Upper lobe of left lung (tissue), 6 donors: ENCODE measurements at regions not wholly inside any gene's neighbourhood (a gene's known extent, or its start where the extent isn't known, plus 50 kb on each side); places are given as distances from the start of the nearest gene placed in this dataset.

ENCODE experiments used
- ATAC-seq, 2 donors: fragments of 200-7000 bp; cut with Tn5 transposase; one replicate each; pipeline ENCODE4 v1.9.1; 2022; ENCODE audit warnings: mild to moderate bottlenecking in 2 of 2, moderate library complexity in 2 of 2; ENCODE audit not compliant: low FRiP score in 2 of 2
- DNase-seq, 2 donors: peaks; one replicate each; pipeline ENCODE4 v3.0.0-alpha.2; 2019 to 2020
- H3K27ac ChIP-seq, 4 donors: fragments of 200-600 bp; sonication (generic); one replicate each; pipeline ENCODE4 v1.5.1; 2016 to 2019
- H3K27me3 ChIP-seq, 4 donors: fragments of 200-600 bp; sonication (generic); one replicate each; pipeline ENCODE4 v1.5.1; 2017 to 2019
- H3K36me3 ChIP-seq, 4 donors: fragments of 200-600 bp; sonication (generic); one replicate each; pipeline ENCODE4 v1.5.1; 2016 to 2019
- H3K4me1 ChIP-seq, 4 donors: fragments of 200-600 bp; sonication (generic); one replicate each; pipeline ENCODE4 v1.5.1; 2018 to 2019
- H3K4me3 ChIP-seq, 4 donors: fragments of 200-600 bp; sonication (generic); one replicate each; pipeline ENCODE4 v1.5.1; 2017 to 2019; ENCODE audit warnings: mild to moderate bottlenecking in 2 of 4, moderate library complexity in 1 of 4
- H3K9me3 ChIP-seq, 4 donors: fragments of 200-600 bp; sonication (generic); one replicate each; pipeline ENCODE4 v1.5.1; 2018 to 2019
- CTCF ChIP-seq, 6 experiments: fragments of 450-650 bp in 4 of 6; fragments of 200-600 bp in 2 of 6; sonication (generic) in 2 of 6; IDR thresholded peaks; one replicate each; pipeline ENCODE4 v1.5.1; 2016 to 2019; ENCODE audit warnings: antibody characterized with exemption in 6 of 6
- EP300 ChIP-seq, 4 donors: sonication (generic); formaldehyde crosslinking; IDR thresholded peaks; one replicate each; pipeline ENCODE4 v1.5.1; 2017; ENCODE audit warnings: antibody characterized with exemption in 4 of 4, control low read depth in 2 of 4
- POLR2A ChIP-seq, 4 donors: fragments of 450-650 bp; IDR thresholded peaks; one replicate each; pipeline ENCODE4 v1.5.1; 2016 to 2017; ENCODE audit warnings: antibody characterized with exemption in 4 of 4, mild to moderate bottlenecking in 2 of 4
- POLR2AphosphoS5 ChIP-seq, 2 donors: sonication (generic); formaldehyde crosslinking; IDR thresholded peaks; one replicate each; pipeline ENCODE4 v1.5.1; 2017; ENCODE audit warnings: antibody characterized with exemption in 2 of 2
- WGBS, 2 donors: methylation state at CpG; one replicate each; pipeline ENCODE4 v1.1.5; 2017 to 2018; 5-methylcytosine and 5-hydroxymethylcytosine counted together
- donor health status: DM: no; HTN: no; CAD: no; lungs with moderate emphysema.
- donor health status: DM: no; HTN: yes; CAD: no; lungs with severe emphysema.

- Histone ChIP-seq H3K27me3 (no peaks in the 10 kb centered on the region), H3K36me3 (no peaks in the 10 kb centered on the region), H3K4me1 (no peaks in the 10 kb centered on the region), H3K4me3 (no peak overlapping the region), H3K27ac (no peak overlapping the region), H3K9me3 (no peaks in the 10 kb centered on the region)
- WGBS, 2 donors = 72 to 80% methylated on average over 2 of the region's 2 CpGs
- no peak for TF ChIP-seq POLR2AphosphoS5 (IDR thresholded peaks at IDR 0.05)
- DNase-seq = no peak
- ATAC-seq = no peak
Observed at GRCh38 chr10:44771233-44771995, 139.7 kb upstream of the TMEM72 start.

- H3K36me3 ChIP-seq = no peaks in the 10 kb centered on the region
- peak in 1 of 2 donors; percentile 28 for ATAC-seq
- TF ChIP-seq CTCF (IDR thresholded peaks at IDR 0.05) (no peak), POLR2AphosphoS5 (IDR thresholded peaks at IDR 0.05) (no peak), EP300 (IDR thresholded peaks at IDR 0.05) (no peak), POLR2A (IDR thresholded peaks at IDR 0.05) (no peak)
Observed at GRCh38 chr10:44773565-44773964, 137.6 kb upstream of the TMEM72 start.

GRCh38 chr10:44774676-44775401, 136.3 kb upstream of the TMEM72 start:
- DNase-seq (no peak), ATAC-seq (no peak)
- WGBS, 2 donors = 60 to 74% methylated on average over 3 to 4 of the region's 4 CpGs

More at GRCh38 chr10:44773565-44773964, 137.6 kb upstream of the TMEM72 start:
- no peaks in the 10 kb centered on the region for H3K4me1 ChIP-seq
- DNase-seq = peak in 1 of 2 donors; percentile 63
- WGBS, 2 donors = 84 to 90% methylated on average over 17 to 19 of the region's 19 CpGs
- no peak overlapping the region for H3K27ac ChIP-seq
- H3K4me3 ChIP-seq = no peak overlapping the region
- no peaks in the 10 kb centered on the region for H3K9me3 ChIP-seq
- H3K27me3 ChIP-seq = no peaks in the 10 kb centered on the region

GRCh38 chr10:44775402-44775741, 135.8 kb upstream of the TMEM72 start:
- WGBS, 2 donors = 88 to 95% methylated on average over 6 of the region's 6 CpGs
- Histone ChIP-seq H3K27ac (no peak overlapping the region), H3K4me3 (no peak overlapping the region), H3K36me3 (no peaks in the 10 kb centered on the region), H3K9me3 (no peaks in the 10 kb centered on the region), H3K27me3 (no peaks in the 10 kb centered on the region), H3K4me1 (no peaks in the 10 kb centered on the region)
- ATAC-seq (no peak), DNase-seq (no peak)
- no peak for TF ChIP-seq POLR2A (IDR thresholded peaks at IDR 0.05)
- TF ChIP-seq POLR2AphosphoS5 (IDR thresholded peaks at IDR 0.05) = no peak
- TF ChIP-seq EP300 (IDR thresholded peaks at IDR 0.05) = no peak
- TF ChIP-seq CTCF (IDR thresholded peaks at IDR 0.05) = no peak

More at GRCh38 chr10:44774676-44775401, 136.3 kb upstream of the TMEM72 start:
- TF ChIP-seq POLR2AphosphoS5 (IDR thresholded peaks at IDR 0.05) (no peak), CTCF (IDR thresholded peaks at IDR 0.05) (no peak), POLR2A (IDR thresholded peaks at IDR 0.05) (no peak), EP300 (IDR thresholded peaks at IDR 0.05) (no peak)
- Histone ChIP-seq H3K27ac (no peak overlapping the region), H3K4me1 (no peaks in the 10 kb centered on the region), H3K36me3 (no peaks in the 10 kb centered on the region), H3K9me3 (no peaks in the 10 kb centered on the region), H3K27me3 (no peaks in the 10 kb centered on the region), H3K4me3 (no peak overlapping the region)

- Histone ChIP-seq H3K27me3 (no peaks in the 10 kb centered on the region), H3K27ac (no peak overlapping the region), H3K4me3 (no peak overlapping the region), H3K9me3 (no peaks in the 10 kb centered on the region), H3K4me1 (no peaks in the 10 kb centered on the region), H3K36me3 (no peaks in the 10 kb centered on the region)
- WGBS, 2 donors = 65 to 69% methylated on average over 3 of the region's 3 CpGs
- DNase-seq = no peak
- ATAC-seq = no peak
- TF ChIP-seq POLR2AphosphoS5 (IDR thresholded peaks at IDR 0.05) (no peak), CTCF (IDR thresholded peaks at IDR 0.05) (no peak), EP300 (IDR thresholded peaks at IDR 0.05) (no peak), POLR2A (IDR thresholded peaks at IDR 0.05) (no peak)
Observed at GRCh38 chr10:44776181-44776580, 135.0 kb upstream of the TMEM72 start.
